PC-9 (cell line): ENCODE measurements at regions not wholly inside any gene's neighbourhood (a gene's known extent, or its start where the extent isn't known, plus 50 kb on each side); places are given as distances from the start of the nearest gene placed in this dataset.

Source experiments
- BruUV-seq: library from RNA; stranded (reverse); fragments of 400-500 nt; replicated peaks from 2 replicates; lab custom pipeline; 2021; lab: Mats Ljungman, UMichigan
- CTCF ChIA-PET: fragments of 300-600 bp; sonication (Branson Sonifier 250); formaldehyde crosslinking; loops from one replicate; lab custom pipeline; 2022; ENCODE audit warnings: antibody characterized with exemption; lab: Charles Lee
- POLR2A ChIA-PET: fragments of 300-600 bp; sonication (Branson Sonifier 250); formaldehyde crosslinking; loops from one replicate; lab custom pipeline; 2022; ENCODE audit warnings: antibody characterized with exemption; ENCODE audit not compliant: unreplicated experiment; lab: Charles Lee
- DNase-seq, 2 experiments: peaks; one replicate each; pipeline versions ENCODE4 v3.0.0 to v3.0.0-alpha.2; 2015 to 2022; ENCODE audit warnings: mixed read lengths in 1 of 2
- H2AFZ ChIP-seq: fragments of 200-600 bp; sonication (generic); 2 replicates; pipeline ENCODE4 v1.8.1; 2017; ENCODE audit warnings: antibody characterized with exemption
- H3F3A ChIP-seq: fragments of 200-600 bp; sonication (generic); 2 replicates; pipeline ENCODE4 v1.8.1; 2017; ENCODE audit warnings: antibody characterized with exemption, mild to moderate bottlenecking, low read depth; ENCODE audit not compliant: insufficient read depth
- H3K27ac ChIP-seq: fragments of 200-600 bp; sonication (generic); 2 replicates; pipeline ENCODE4 v1.6.1; 2016; ENCODE audit warnings: mixed run types
- H3K27me3 ChIP-seq: fragments of 200-600 bp; sonication (generic); 2 replicates; pipeline ENCODE4 v1.6.1; 2016; ENCODE audit warnings: low read depth, mixed run types; ENCODE audit not compliant: insufficient read depth
- H3K36me3 ChIP-seq: fragments of 200-600 bp; sonication (generic); 2 replicates; pipeline ENCODE4 v1.6.1; 2016; ENCODE audit warnings: low read depth, mixed run types
- H3K4me1 ChIP-seq: fragments of 200-600 bp; sonication (generic); replicated peaks from 2 replicates; pipeline ENCODE4 v1.6.1; 2016; ENCODE audit warnings: mixed run types; ENCODE audit not compliant: insufficient read depth
- H3K4me2 ChIP-seq: fragments of 200-600 bp; sonication (generic); 2 replicates; pipeline ENCODE4 v1.6.1; 2017; ENCODE audit warnings: mixed run types
- H3K4me3 ChIP-seq: fragments of 200-600 bp; sonication (generic); 2 replicates; pipeline ENCODE4 v1.6.1; 2016; ENCODE audit warnings: mixed run types
- H3K79me2 ChIP-seq: fragments of 200-600 bp; sonication (generic); 2 replicates; pipeline ENCODE4 v1.6.1; 2017; ENCODE audit warnings: low read depth, mixed run types
- H3K9me2 ChIP-seq: fragments of 200-600 bp; sonication (generic); 2 replicates; pipeline ENCODE4 v1.8.1; 2017; ENCODE audit warnings: mild to moderate bottlenecking; ENCODE audit not compliant: insufficient read depth
- H3K9me3 ChIP-seq: fragments of 200-600 bp; sonication (generic); 2 replicates; pipeline ENCODE4 v1.8.1; 2016; ENCODE audit warnings: low read depth; ENCODE audit not compliant: insufficient read depth
- H4K20me1 ChIP-seq: fragments of 200-600 bp; sonication (generic); 2 replicates; pipeline ENCODE4 v1.8.1; 2017; ENCODE audit not compliant: insufficient read depth
- EZH2 ChIP-seq: fragments of 200-600 bp; sonication (generic); IDR thresholded peaks from 2 replicates; pipeline ENCODE4 v1.8.0; 2017; ENCODE audit warnings: antibody characterized with exemption, low read depth
- intact Hi-C: fragments of 100-400 bp; cut with micrococcal nuclease; formaldehyde crosslinking; loops from one replicate; pipeline ENCODE4 v1.10.0; 2022; ENCODE audit not compliant: unreplicated experiment
- TF ChIP-seq, protein P1 (sequence below): fragments of 200-600 bp; sonication (generic); conservative IDR thresholded peaks from 2 replicates; pipeline ENCODE4 v1.6.1; 2017; ENCODE audit warnings: mixed run types, antibody characterized with exemption, mild to moderate bottlenecking, moderate library complexity

DNA sequence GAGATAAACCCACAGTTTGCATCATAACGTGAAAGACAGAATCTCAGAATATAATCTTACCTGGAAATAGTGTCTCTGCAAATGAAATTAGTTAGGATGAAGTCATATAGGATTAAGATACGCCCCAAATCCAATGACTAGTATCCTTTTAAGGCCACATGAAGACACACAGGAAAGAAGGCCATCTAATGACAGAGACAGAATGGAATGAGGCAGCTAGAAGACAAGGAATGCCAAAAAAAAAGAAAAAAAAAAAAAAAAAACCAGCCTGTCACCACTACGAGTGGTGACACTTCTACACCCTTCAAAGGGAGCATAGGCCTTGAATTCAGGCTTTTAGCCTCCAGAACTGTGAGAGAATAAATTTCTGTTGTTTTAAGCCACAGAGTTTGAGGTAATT lies 82.9 kb downstream of the HYCC1 start:
- Histone ChIP-seq H4K20me1 (no peaks in the 10 kb centered on the region), H3K36me3 (no peaks in the 10 kb centered on the region), H3K79me2 (no peaks in the 10 kb centered on the region), H3K4me2 (no peak overlapping the region), H3F3A (no peaks in the 10 kb centered on the region), H3K27ac (no peak overlapping the region), H3K9me3 (0 out of 2 replicates have a peak, but pooled peaks cover 3% of the 10 kb centered on the region), H3K27me3 (no peaks in the 10 kb centered on the region), H2AFZ (no peak overlapping the region), H3K4me1 (no peaks in the 10 kb centered on the region), H3K4me3 (no peak overlapping the region), H3K9me2 (no peaks in the 10 kb centered on the region)
- TF ChIP-seq, protein P1, sequence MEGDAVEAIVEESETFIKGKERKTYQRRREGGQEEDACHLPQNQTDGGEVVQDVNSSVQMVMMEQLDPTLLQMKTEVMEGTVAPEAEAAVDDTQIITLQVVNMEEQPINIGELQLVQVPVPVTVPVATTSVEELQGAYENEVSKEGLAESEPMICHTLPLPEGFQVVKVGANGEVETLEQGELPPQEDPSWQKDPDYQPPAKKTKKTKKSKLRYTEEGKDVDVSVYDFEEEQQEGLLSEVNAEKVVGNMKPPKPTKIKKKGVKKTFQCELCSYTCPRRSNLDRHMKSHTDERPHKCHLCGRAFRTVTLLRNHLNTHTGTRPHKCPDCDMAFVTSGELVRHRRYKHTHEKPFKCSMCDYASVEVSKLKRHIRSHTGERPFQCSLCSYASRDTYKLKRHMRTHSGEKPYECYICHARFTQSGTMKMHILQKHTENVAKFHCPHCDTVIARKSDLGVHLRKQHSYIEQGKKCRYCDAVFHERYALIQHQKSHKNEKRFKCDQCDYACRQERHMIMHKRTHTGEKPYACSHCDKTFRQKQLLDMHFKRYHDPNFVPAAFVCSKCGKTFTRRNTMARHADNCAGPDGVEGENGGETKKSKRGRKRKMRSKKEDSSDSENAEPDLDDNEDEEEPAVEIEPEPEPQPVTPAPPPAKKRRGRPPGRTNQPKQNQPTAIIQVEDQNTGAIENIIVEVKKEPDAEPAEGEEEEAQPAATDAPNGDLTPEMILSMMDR = no peak
- no peak for TF ChIP-seq EZH2
- POLR2A ChIA-PET = no interaction called here
- CTCF ChIA-PET = no interaction called here
- intact Hi-C loops = no loop called here
- BruUV-seq = no TSS peak
- DNase-seq = no peak

DNA sequence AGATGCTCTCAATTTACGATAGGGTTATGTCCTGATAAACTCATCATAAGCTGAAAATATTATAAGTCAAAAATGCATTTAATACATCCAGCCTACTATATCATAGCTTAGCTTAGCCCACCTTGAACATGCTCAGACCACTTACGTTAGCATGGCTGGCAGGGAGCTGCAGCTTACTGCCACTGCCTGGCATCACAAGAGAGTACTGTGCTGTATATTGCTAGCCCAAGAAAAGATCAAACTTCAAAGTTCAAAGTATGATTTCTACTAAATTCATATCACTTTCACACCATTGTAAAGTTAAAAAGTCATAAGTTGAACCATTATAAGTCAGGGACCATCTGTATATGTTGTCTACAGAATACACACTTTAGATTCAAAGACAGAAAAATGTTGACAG lies 91.6 kb downstream of the HYCC1 start:
- no peaks in the 10 kb centered on the region for H3K36me3 ChIP-seq
- CTCF ChIA-PET = interaction anchor here (0.6 kb wide), 1 partner anchor 288 kb away, joined by 3 read pairs; no protein-coding TSS in a partner anchor
- H3K4me3 ChIP-seq = no peak overlapping the region
- no peaks in the 10 kb centered on the region for H3K27me3 ChIP-seq
- TF ChIP-seq, protein P1 = no peak
- TF ChIP-seq EZH2 = no peak
- no peaks in the 10 kb centered on the region; the same call in 1 of the 2 replicates for H3K4me1 ChIP-seq
- H3K4me2 ChIP-seq = no peak overlapping the region
- H3K27ac ChIP-seq = no peak overlapping the region
- no peak overlapping the region for H2AFZ ChIP-seq
- H3F3A ChIP-seq = no peaks in the 10 kb centered on the region
- H3K9me3 ChIP-seq = no peaks in the 10 kb centered on the region
- no TSS peak for BruUV-seq
- DNase-seq = no peak
- no peaks in the 10 kb centered on the region for H3K79me2 ChIP-seq
- no peaks in the 10 kb centered on the region for H4K20me1 ChIP-seq
- intact Hi-C loops = no loop called here
- no peaks in the 10 kb centered on the region for H3K9me2 ChIP-seq
- POLR2A ChIA-PET = no interaction called here

DNA sequence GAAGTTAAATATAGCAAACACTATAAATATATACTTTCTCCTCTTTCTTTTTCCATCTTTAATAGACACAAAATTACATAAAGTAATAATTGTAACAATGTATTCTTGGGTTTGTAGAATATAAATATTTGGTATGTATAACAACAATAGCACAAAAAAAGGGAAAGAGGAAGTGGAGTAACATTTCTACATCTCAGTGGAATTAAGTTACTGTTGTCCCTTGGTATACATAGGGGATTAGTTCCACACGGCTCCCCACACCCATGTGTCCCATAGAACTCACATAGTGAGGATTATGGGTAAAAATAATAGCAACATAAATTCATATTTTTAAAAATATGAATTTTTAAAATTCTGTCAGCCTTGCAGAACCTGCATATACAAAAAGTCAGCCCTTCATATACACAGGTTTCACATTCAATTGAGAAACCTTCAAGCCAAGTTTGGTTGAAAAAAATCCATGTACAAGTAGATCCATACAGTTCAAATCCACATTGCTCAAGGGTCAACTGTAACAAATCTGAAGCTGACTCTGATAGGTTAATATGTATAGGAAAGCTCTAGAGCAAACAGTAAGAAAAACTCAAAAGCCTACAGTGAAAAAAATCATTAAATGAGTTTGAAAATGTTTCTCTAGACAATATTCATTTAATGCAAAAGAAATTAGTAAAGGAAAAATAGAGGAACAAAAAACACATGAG lies 92.4 kb downstream of the HYCC1 start:
- no TSS peak for BruUV-seq
- no peak for DNase-seq
- no peaks in the 10 kb centered on the region for H3K9me3 ChIP-seq
- H4K20me1 ChIP-seq = no peaks in the 10 kb centered on the region
- H3K4me2 ChIP-seq = no peak overlapping the region
- ChIA-PET POLR2A (no interaction called here), CTCF (interaction anchor here (0.6 kb wide), 1 partner anchor 287 kb away, joined by 3 read pairs; no protein-coding TSS in a partner anchor)
- no peaks in the 10 kb centered on the region for H3K79me2 ChIP-seq
- no peaks in the 10 kb centered on the region for H3K27me3 ChIP-seq
- intact Hi-C loops = no loop called here
- TF ChIP-seq, protein P1 = no peak
- TF ChIP-seq EZH2 = no peak
- no peak overlapping the region for H2AFZ ChIP-seq
- H3K36me3 ChIP-seq = no peaks in the 10 kb centered on the region
- H3K4me1 ChIP-seq = no peaks in the 10 kb centered on the region; the same call in 1 of the 2 replicates
- H3K4me3 ChIP-seq = no peak overlapping the region
- no peaks in the 10 kb centered on the region for H3K9me2 ChIP-seq
- H3F3A ChIP-seq = no peaks in the 10 kb centered on the region
- H3K27ac ChIP-seq = no peak overlapping the region
